HUES6 (cell line): ENCODE measurements at regions not wholly inside any gene's neighbourhood (a gene's known extent, or its start where the extent isn't known, plus 50 kb on each side); places are given as distances from the start of the nearest gene placed in this dataset.

Experiments used
- H3K27ac ChIP-seq: 2 replicates; pipeline ENCODE4 v1.7.0; 2013; ENCODE audit warnings: low read depth, mild to moderate bottlenecking, low read length, inconsistent platforms
- H3K27me3 ChIP-seq: 2 replicates; pipeline ENCODE4 v1.6.1; 2013; ENCODE audit warnings: low read length; ENCODE audit not compliant: control insufficient read depth, insufficient read depth
- H3K36me3 ChIP-seq: 2 replicates; pipeline ENCODE4 v1.6.1; 2013; ENCODE audit warnings: low read length; ENCODE audit not compliant: control insufficient read depth, insufficient read depth
- H3K4me1 ChIP-seq: 2 replicates; pipeline ENCODE4 v1.6.1; 2013; ENCODE audit warnings: low read length; ENCODE audit not compliant: control insufficient read depth, insufficient read depth
- H3K4me3 ChIP-seq: 2 replicates; pipeline ENCODE4 v1.5.1; 2013; ENCODE audit warnings: low read depth, low read length
- H3K9ac ChIP-seq: one replicate; pipeline ENCODE4 v1.6.1; 2013; ENCODE audit warnings: mild to moderate bottlenecking, low read length
- H3K9me3 ChIP-seq: 2 replicates; pipeline ENCODE4 v1.6.1; 2013; ENCODE audit warnings: low read depth, low read length; ENCODE audit not compliant: control insufficient read depth, insufficient read depth

- H3K27ac ChIP-seq, result no peak overlapping the region
- no peaks in the 10 kb centered on the region; the same call in 1 of the 2 replicates for H3K27me3 ChIP-seq
- no peak overlapping the region for H3K9ac ChIP-seq
- H3K9me3 ChIP-seq, result no peaks in the 10 kb centered on the region
- no peaks in the 10 kb centered on the region for H3K36me3 ChIP-seq
- no peak overlapping the region for H3K4me3 ChIP-seq
- H3K4me1 ChIP-seq, result no peaks in the 10 kb centered on the region
Observed at GRCh38 chr1:29732453-29732852, 496.1 kb downstream of the PTPRU start.

GRCh38 chr1:29730623-29731022 is 494.3 kb downstream of the PTPRU start:
- no peaks in the 10 kb centered on the region for H3K9me3 ChIP-seq

GRCh38 chr1:29729281-29729680 is 493.0 kb downstream of the PTPRU start:
- no peak overlapping the region for H3K4me3 ChIP-seq
- no peaks in the 10 kb centered on the region for H3K4me1 ChIP-seq
- no peaks in the 10 kb centered on the region; the same call in 1 of the 2 replicates for H3K27me3 ChIP-seq
- no peak overlapping the region for H3K27ac ChIP-seq
- no peaks in the 10 kb centered on the region for H3K36me3 ChIP-seq
- H3K9ac ChIP-seq, result no peak overlapping the region
- no peaks in the 10 kb centered on the region for H3K9me3 ChIP-seq

More at GRCh38 chr1:29730623-29731022, 494.3 kb downstream of the PTPRU start:
- no peak overlapping the region for H3K27ac ChIP-seq
- no peaks in the 10 kb centered on the region; the same call in 1 of the 2 replicates for H3K27me3 ChIP-seq
- H3K4me1 ChIP-seq, result no peaks in the 10 kb centered on the region
- no peak overlapping the region for H3K9ac ChIP-seq
- H3K4me3 ChIP-seq, result no peak overlapping the region
- no peaks in the 10 kb centered on the region for H3K36me3 ChIP-seq

- Histone ChIP-seq H3K9ac (no peak overlapping the region), H3K4me3 (no peak overlapping the region), H3K9me3 (peaks cover 3% of the 10 kb centered on the region), H3K27ac (no peak overlapping the region), H3K4me1 (no peaks in the 10 kb centered on the region), H3K27me3 (no peaks in the 10 kb centered on the region; the same call in 1 of the 2 replicates), H3K36me3 (no peaks in the 10 kb centered on the region)
Observed at GRCh38 chr1:29728703-29729102, 492.4 kb downstream of the PTPRU start.

GRCh38 chr1:29725262-29725661 is 488.9 kb downstream of the PTPRU start:
- H3K4me1 ChIP-seq, result no peaks in the 10 kb centered on the region
- H3K36me3 ChIP-seq, result no peaks in the 10 kb centered on the region
- H3K9ac ChIP-seq, result no peak overlapping the region
- H3K4me3 ChIP-seq, result no peak overlapping the region
- H3K27me3 ChIP-seq, result peaks cover 6% of the 10 kb centered on the region
- no peak overlapping the region for H3K27ac ChIP-seq
- H3K9me3 ChIP-seq, result peaks cover 26% of the 10 kb centered on the region

GRCh38 chr1:29722598-29722997 is 486.3 kb downstream of the PTPRU start:
- Histone ChIP-seq H3K27me3 (peaks cover 8% of the 10 kb centered on the region), H3K4me3 (no peak overlapping the region), H3K36me3 (no peaks in the 10 kb centered on the region), H3K27ac (no peak overlapping the region), H3K9ac (no peak overlapping the region), H3K9me3 (peaks cover 46% of the 10 kb centered on the region), H3K4me1 (no peaks in the 10 kb centered on the region)

GRCh38 chr1:29719253-29719652 is 482.9 kb downstream of the PTPRU start:
- Histone ChIP-seq H3K36me3 (no peaks in the 10 kb centered on the region), H3K9ac (no peak overlapping the region), H3K4me1 (no peaks in the 10 kb centered on the region), H3K4me3 (no peak overlapping the region), H3K27ac (no peak overlapping the region), H3K9me3 (peaks cover 66% of the 10 kb centered on the region), H3K27me3 (peaks cover 8% of the 10 kb centered on the region)

- Histone ChIP-seq H3K9ac (no peak overlapping the region), H3K27ac (no peak overlapping the region), H3K36me3 (no peaks in the 10 kb centered on the region), H3K27me3 (peaks cover 8% of the 10 kb centered on the region), H3K4me1 (no peaks in the 10 kb centered on the region), H3K4me3 (no peak overlapping the region), H3K9me3 (peaks cover 64% of the 10 kb centered on the region)
Observed at GRCh38 chr1:29718791-29719190, 482.5 kb downstream of the PTPRU start.

- Histone ChIP-seq H3K36me3 (no peaks in the 10 kb centered on the region), H3K9ac (no peak overlapping the region), H3K9me3 (peaks cover 40% of the 10 kb centered on the region), H3K4me3 (no peak overlapping the region), H3K27me3 (peaks cover 8% of the 10 kb centered on the region), H3K4me1 (no peaks in the 10 kb centered on the region), H3K27ac (no peak overlapping the region)
Observed at GRCh38 chr1:29716306-29716705, 480.0 kb downstream of the PTPRU start.

- H3K27ac ChIP-seq, result no peak overlapping the region
- no peak overlapping the region for H3K4me3 ChIP-seq
- H3K9ac ChIP-seq, result no peak overlapping the region
- peaks cover 11% of the 10 kb centered on the region; the same call in 1 of the 2 replicates for H3K4me1 ChIP-seq
- H3K9me3 ChIP-seq, result peaks cover 33% of the 10 kb centered on the region
- no peaks in the 10 kb centered on the region for H3K27me3 ChIP-seq
- H3K36me3 ChIP-seq, result no peaks in the 10 kb centered on the region
Observed at GRCh38 chr1:29713857-29714256, 477.5 kb downstream of the PTPRU start.

GRCh38 chr1:29712801-29713200 is 476.5 kb downstream of the PTPRU start:
- Histone ChIP-seq H3K9me3 (peaks cover 22% of the 10 kb centered on the region), H3K27ac (no peak overlapping the region), H3K4me3 (no peak overlapping the region), H3K36me3 (no peaks in the 10 kb centered on the region), H3K27me3 (no peaks in the 10 kb centered on the region), H3K9ac (no peak overlapping the region), H3K4me1 (peaks cover 16% of the 10 kb centered on the region; the same call in 1 of the 2 replicates)

GRCh38 chr1:29712284-29712651 is 475.9 kb downstream of the PTPRU start:
- Histone ChIP-seq H3K27ac (no peak overlapping the region), H3K9me3 (peaks cover 18% of the 10 kb centered on the region), H3K4me1 (peaks cover 16% of the 10 kb centered on the region; the same call in 1 of the 2 replicates), H3K36me3 (no peaks in the 10 kb centered on the region), H3K27me3 (no peaks in the 10 kb centered on the region), H3K4me3 (no peak overlapping the region), H3K9ac (no peak overlapping the region)
